ENCODE measurements at regions not wholly inside any gene's neighbourhood (a gene's known extent, or its start where the extent isn't known, plus 50 kb on each side); places are given as distances from the start of the nearest gene placed in this dataset.
A peak's percentile ranks its signal among the peaks of the same experiment; 100 is the strongest.

DNA sequence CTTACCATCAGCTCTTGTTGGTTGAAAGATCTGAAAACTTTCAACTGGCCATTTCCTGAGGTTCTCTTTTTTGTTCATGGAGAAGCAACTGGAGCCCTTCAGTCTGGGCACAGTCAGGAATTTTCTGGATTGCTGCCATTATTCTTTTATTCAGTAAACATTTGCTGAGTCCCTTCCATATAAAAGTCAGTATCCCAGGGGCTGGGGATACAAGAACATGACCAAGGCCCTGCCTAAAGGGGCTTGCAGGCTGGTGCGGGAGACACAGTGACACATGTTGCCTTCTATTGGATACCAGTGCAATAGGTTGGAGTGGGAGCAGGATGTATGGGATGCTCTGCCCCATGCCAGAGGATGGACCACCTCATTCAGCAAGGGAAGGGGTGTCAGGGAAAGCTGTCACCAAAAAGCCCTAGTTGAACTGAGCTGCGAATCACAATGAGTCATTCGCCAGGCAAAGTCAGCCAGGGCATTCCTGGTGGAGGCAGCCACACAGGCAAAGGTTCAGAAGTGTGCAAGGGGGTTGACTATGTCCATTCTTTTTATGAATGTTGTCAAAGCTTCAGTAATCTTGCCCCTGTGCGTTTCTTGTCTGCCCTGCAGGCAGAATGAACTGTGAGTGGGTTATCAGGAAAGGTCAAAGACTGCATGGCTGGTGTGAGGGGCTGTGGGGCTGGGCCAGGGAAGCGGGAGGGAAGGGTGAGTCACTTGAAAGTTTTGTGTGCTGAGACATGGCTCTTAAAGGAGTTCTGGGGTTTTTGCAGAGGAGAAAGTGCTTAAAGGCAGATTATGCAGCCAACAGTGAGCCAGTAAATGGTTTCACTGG lies 395.9 kb downstream of the KCNRG start:
- peak overlapping the region; percentile 81 for H3K4me2 ChIP-seq (ENCODE audit: extremely low read depth, insufficient read depth, low read length)
- no peaks in the 10 kb centered on the region for H3K79me2 ChIP-seq (ENCODE audit: control insufficient read depth, insufficient read depth, low read length)
- peak overlapping the region; percentile 59 for H2AFZ ChIP-seq (ENCODE audit: low read length)
- H3K4me1 ChIP-seq (ENCODE audit: control insufficient read depth, extremely low read depth, insufficient read depth, low read length), result peaks cover 18% of the 10 kb centered on the region
- no peaks in the 10 kb centered on the region for H4K20me1 ChIP-seq (ENCODE audit: control insufficient read depth, extremely low read depth, insufficient read depth, low read length)
- H3K4me3 ChIP-seq (replicated peaks in 1 of 4; ENCODE audit: control extremely low read depth in 1 of 4, insufficient read depth in 1 of 4, low read depth in 3 of 4, low read length in 4 of 4), result no peak overlapping the region
- TF ChIP-seq, protein P1, sequence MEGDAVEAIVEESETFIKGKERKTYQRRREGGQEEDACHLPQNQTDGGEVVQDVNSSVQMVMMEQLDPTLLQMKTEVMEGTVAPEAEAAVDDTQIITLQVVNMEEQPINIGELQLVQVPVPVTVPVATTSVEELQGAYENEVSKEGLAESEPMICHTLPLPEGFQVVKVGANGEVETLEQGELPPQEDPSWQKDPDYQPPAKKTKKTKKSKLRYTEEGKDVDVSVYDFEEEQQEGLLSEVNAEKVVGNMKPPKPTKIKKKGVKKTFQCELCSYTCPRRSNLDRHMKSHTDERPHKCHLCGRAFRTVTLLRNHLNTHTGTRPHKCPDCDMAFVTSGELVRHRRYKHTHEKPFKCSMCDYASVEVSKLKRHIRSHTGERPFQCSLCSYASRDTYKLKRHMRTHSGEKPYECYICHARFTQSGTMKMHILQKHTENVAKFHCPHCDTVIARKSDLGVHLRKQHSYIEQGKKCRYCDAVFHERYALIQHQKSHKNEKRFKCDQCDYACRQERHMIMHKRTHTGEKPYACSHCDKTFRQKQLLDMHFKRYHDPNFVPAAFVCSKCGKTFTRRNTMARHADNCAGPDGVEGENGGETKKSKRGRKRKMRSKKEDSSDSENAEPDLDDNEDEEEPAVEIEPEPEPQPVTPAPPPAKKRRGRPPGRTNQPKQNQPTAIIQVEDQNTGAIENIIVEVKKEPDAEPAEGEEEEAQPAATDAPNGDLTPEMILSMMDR (conservative IDR thresholded peaks at IDR 0.05 in 1 of 2, IDR thresholded peaks at IDR 0.05 in 1 of 2; ENCODE audit: low read depth in 1 of 2, low read length in 2 of 2), result no peak
- TF ChIP-seq EZH2 (IDR thresholded peaks at IDR 0.05; ENCODE audit: low read length, missing control alignments), result no peak
- no peaks in the 10 kb centered on the region for H3K36me3 ChIP-seq (ENCODE audit: control insufficient read depth, insufficient read depth, low read length)
- DNase-seq (ENCODE audit: low read depth in 2 of 2), result peak; percentile 83 to 93
- H3K9me3 ChIP-seq (ENCODE audit: control insufficient read depth, insufficient read depth, low read depth, low read length), result no peaks in the 10 kb centered on the region
- H3K27ac ChIP-seq (ENCODE audit: insufficient read depth, low read length), result peak overlapping the region; percentile 42
- no peaks in the 10 kb centered on the region for H3K27me3 ChIP-seq (ENCODE audit: control insufficient read depth, insufficient read depth, low read length)
- no peak overlapping the region for H3K9ac ChIP-seq (ENCODE audit: insufficient read depth, low read length)

DNA sequence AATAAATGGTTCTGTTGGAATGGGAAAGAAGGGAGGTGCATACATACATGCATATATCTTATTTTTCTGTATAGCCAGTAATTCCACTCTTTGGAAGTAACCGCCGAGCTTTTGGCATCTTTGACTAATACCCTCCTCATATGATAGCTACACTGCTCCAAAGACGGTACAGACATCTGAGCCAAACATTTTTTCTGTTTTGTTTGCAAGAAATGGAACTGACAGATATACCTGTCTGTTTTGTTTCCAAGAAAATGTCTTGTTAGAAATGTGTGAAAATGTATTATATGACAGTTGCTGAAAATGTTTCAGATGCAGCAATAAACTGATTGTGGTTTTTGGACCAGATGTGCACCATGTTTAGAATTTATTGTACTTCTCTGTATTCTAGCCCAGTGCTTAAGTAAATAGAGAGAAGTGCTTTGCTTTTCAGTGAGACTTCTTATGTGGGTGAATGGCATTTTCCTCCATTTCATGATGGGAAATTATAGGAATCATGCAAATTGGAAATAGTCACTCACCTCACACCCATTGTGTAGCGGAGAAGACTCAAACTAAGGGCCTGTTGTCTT lies 396.9 kb downstream of the KCNRG start:
- H3K36me3 ChIP-seq (ENCODE audit: control insufficient read depth, insufficient read depth, low read length), result no peaks in the 10 kb centered on the region
- no peaks in the 10 kb centered on the region for H3K79me2 ChIP-seq (ENCODE audit: control insufficient read depth, insufficient read depth, low read length)
- H4K20me1 ChIP-seq (ENCODE audit: control insufficient read depth, extremely low read depth, insufficient read depth, low read length), result no peaks in the 10 kb centered on the region
- peak in 1 of 2 donors; percentile 50 for DNase-seq (ENCODE audit: low read depth in 2 of 2)
- no peak overlapping the region for H3K9ac ChIP-seq (ENCODE audit: insufficient read depth, low read length)
- no peak for TF ChIP-seq EZH2 (IDR thresholded peaks at IDR 0.05; ENCODE audit: low read length, missing control alignments)
- TF ChIP-seq, protein P1 (conservative IDR thresholded peaks at IDR 0.05 in 1 of 2, IDR thresholded peaks at IDR 0.05 in 1 of 2; ENCODE audit: low read depth in 1 of 2, low read length in 2 of 2), result no peak
- no peak overlapping the region for H3K27ac ChIP-seq (ENCODE audit: insufficient read depth, low read length)
- H3K9me3 ChIP-seq (ENCODE audit: control insufficient read depth, insufficient read depth, low read depth, low read length), result no peaks in the 10 kb centered on the region
- H3K27me3 ChIP-seq (ENCODE audit: control insufficient read depth, insufficient read depth, low read length), result no peaks in the 10 kb centered on the region
- H3K4me3 ChIP-seq (replicated peaks in 1 of 4; ENCODE audit: control extremely low read depth in 1 of 4, insufficient read depth in 1 of 4, low read depth in 3 of 4, low read length in 4 of 4), result no peak overlapping the region
- no peak overlapping the region for H3K4me2 ChIP-seq (ENCODE audit: extremely low read depth, insufficient read depth, low read length)
- no peak overlapping the region for H2AFZ ChIP-seq (ENCODE audit: low read length)
- peaks cover 18% of the 10 kb centered on the region for H3K4me1 ChIP-seq (ENCODE audit: control insufficient read depth, extremely low read depth, insufficient read depth, low read length)

DNA sequence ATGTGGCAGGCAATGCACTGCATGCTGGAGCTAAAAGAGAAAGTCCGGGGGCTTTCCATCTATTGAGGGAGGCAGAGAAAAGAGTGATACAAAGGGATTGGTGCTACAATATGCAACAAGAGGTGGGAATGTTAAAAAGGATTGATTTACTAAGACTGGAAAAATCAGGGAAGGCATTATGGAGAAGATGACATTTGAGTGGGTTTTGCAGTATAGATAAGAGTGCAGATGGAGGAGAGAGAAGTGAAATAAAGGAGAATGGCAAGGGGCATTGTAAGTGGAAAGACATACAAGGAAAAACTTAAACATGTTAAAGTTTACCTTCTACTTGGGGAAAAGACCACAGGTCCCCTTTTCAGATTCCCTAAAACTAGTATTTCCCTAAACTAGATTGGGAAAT lies 399.4 kb downstream of the KCNRG start:
- DNase-seq (ENCODE audit: low read depth in 2 of 2), result no peak
- H3K27ac ChIP-seq (ENCODE audit: insufficient read depth, low read length), result no peak overlapping the region

More for the DNA sequence above, 399.4 kb downstream of the KCNRG start:
- no peaks in the 10 kb centered on the region for H3K27me3 ChIP-seq (ENCODE audit: control insufficient read depth, insufficient read depth, low read length)
- H2AFZ ChIP-seq (ENCODE audit: low read length), result no peak overlapping the region
- H4K20me1 ChIP-seq (ENCODE audit: control insufficient read depth, extremely low read depth, insufficient read depth, low read length), result no peaks in the 10 kb centered on the region
- TF ChIP-seq, protein P1 (conservative IDR thresholded peaks at IDR 0.05 in 1 of 2, IDR thresholded peaks at IDR 0.05 in 1 of 2; ENCODE audit: low read depth in 1 of 2, low read length in 2 of 2), result no peak
- TF ChIP-seq EZH2 (IDR thresholded peaks at IDR 0.05; ENCODE audit: low read length, missing control alignments), result no peak
- H3K4me1 ChIP-seq (ENCODE audit: control insufficient read depth, extremely low read depth, insufficient read depth, low read length), result peaks cover 22% of the 10 kb centered on the region
- H3K9me3 ChIP-seq (ENCODE audit: control insufficient read depth, insufficient read depth, low read depth, low read length), result no peaks in the 10 kb centered on the region
- H3K9ac ChIP-seq (ENCODE audit: insufficient read depth, low read length), result no peak overlapping the region
- H3K79me2 ChIP-seq (ENCODE audit: control insufficient read depth, insufficient read depth, low read length), result no peaks in the 10 kb centered on the region
- no peak overlapping the region for H3K4me2 ChIP-seq (ENCODE audit: extremely low read depth, insufficient read depth, low read length)
- H3K36me3 ChIP-seq (ENCODE audit: control insufficient read depth, insufficient read depth, low read length), result no peaks in the 10 kb centered on the region
- H3K4me3 ChIP-seq (replicated peaks in 1 of 4; ENCODE audit: control extremely low read depth in 1 of 4, insufficient read depth in 1 of 4, low read depth in 3 of 4, low read length in 4 of 4), result no peak overlapping the region

All from fibroblast of lung (primary cell).